ENCODE measurements at regions not wholly inside any gene's neighbourhood (a gene's known extent, or its start where the extent isn't known, plus 50 kb on each side); places are given as distances from the start of the nearest gene placed in this dataset.
"Not testable (repeated sequence)": the region's sequence is repeated elsewhere in the genome, so short reads cannot be mapped to it uniquely, and the experiment has no call there.

DNA sequence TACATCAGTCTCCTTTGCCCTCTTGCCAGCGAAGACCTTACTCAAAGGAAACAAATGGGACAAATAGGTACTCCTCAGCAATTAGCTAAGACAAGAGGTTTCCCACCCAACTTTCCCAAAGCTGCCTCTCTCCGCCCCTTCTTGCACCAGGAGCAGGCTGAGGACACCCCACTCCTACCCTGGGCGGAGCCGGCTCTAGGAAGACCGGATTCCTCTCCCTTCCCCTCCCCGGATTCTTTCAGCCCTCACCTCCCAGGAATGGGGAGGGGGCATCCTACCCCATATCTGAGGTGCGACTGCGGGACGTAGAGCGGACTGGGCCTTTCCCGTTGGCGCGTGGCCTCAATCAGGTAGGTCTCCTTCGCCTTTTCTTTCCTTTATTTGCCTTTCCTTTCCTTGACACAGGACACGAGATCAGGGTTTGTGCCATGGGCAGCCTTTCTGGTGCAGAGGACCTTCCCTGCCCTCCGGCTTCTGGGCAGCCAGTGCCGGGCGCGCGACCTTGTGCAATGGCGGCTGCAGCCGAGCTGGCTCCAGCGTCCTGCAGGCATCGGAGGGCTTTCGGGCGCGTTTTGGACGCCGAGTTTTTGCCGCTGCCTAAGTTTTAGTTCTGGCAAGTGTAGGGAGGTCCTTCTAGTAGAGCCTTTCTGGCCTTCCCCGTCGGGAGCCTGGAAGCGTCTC, 279.9 kb downstream of the PLS3 start:
- DNase-seq (ENCODE audit: low spot score), result not testable (repeated sequence)

DNA sequence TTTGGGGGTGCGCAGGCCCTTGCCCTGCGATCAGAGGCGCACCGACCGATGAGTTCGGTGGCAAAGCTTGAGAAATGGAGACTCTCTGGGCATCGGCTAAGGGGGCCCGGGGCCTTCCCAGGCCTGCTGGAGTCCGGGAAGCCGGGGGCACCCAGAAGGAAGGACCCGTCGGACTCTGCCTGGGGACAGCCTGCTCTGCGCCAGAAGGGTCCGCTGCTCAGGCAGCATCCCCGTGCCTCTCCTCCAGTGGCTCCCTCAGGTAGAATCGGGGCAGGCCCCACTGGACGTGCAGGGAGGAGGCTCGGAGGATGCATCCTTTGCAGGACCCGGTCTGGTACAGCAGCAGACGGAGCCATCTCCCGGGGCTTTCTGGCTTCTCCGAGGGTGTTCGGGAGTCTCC, 290.0 kb downstream of the PLS3 start:
- DNase-seq (ENCODE audit: low spot score), result not testable (repeated sequence)

DNA sequence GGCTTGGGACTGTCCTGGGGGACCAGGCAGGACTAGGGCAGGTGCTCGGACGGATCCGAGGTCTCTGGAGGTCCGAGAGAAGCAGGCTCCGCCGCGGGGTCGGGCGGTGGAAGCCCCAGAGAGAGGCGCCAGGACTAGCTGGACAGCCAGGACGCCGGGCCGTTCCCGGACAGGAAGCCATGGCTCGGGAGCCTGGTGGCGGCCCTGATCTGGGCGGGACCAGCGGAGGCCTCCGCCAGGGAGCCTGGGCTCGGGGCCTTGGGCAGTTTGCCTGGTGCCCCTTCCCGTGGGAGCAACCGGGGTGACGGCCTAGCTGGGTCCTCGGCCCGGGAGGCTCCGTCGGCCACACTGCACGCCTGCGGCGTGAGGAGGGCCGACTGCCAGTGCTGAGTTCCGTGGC, 292.3 kb downstream of the PLS3 start:
- DNase-seq (ENCODE audit: low spot score), result not testable (repeated sequence)

DNA sequence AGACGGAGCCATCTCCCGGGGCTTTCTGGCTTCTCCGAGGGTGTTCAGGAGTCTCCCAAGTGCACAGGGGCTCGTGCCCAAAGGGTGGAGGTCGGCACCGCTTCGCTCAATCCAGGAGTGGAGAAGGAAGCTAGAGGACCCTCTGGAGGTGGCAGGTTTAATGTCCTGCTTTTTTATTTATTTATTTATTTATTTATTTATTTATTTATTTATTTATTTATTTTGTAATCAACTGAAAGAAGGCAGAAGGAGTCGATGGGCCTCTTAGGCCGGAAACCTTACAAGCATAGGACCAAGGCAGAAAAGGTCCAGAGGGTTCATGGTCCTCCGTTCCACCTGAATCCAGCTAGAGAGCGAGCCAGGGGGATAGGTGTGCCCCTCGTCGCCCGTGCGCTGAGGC, 289.4 kb upstream of the AGTR2 start:
- DNase-seq (ENCODE audit: low spot score), result not testable (repeated sequence)

DNA sequence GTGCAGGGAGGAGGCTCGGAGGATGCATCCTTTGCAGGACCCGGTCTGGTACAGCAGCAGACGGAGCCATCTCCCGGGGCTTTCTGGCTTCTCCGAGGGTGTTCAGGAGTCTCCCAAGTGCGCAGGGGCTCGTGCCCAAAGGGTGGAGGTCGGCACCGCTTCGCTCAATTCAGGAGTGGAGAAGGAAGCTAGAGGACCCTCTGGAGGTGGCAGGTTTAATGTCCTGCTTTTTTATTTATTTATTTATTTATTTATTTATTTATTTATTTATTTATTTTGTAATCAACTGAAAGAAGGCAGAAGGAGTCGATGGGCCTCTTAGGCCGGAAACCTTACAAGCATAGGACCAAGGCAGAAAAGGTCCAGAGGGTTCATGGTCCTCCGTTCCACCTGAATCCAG, 286.4 kb upstream of the AGTR2 start:
- not testable (repeated sequence) for DNase-seq (ENCODE audit: low spot score)

DNA sequence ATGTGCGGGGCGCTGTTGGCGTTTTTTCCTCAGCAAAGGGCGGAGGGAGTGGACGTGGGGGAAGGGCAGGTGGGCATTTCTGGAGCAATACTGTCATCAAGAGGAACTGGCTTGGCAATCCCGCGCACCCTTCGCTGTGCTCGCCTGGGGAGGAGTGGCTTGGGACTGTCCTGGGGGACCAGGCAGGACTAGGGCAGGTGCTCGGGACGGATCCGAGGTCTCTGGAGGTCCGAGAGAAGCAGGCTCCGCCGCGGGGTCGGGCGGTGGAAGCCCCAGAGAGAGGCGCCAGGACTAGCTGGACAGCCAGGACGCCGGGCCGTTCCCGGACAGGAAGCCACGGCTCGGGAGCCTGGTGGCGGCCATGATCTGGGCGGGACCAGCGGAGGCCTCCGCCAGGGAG, 282.5 kb upstream of the AGTR2 start:
- not testable (repeated sequence) for DNase-seq (ENCODE audit: low spot score)

DNA sequence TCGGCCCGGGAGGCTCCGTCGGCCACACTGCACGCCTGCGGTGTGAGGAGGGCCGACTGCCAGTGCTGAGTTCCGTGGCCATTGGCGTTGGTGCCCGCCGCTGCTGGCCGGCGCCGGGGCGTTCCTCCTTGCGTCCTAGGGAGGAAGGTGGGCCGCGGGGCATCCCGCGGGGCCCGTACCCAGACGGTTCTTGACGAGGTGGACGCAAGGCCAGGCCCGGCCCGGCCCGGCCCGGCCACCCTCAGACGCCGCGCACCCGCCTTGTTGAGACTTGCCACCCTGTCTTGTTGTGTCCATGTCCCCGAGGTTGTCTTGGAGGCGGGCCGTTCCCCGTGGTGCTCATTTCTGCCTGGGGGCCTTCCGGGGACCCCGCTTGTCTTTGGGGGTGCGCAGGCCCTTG, 282.0 kb upstream of the AGTR2 start:
- DNase-seq (ENCODE audit: low spot score), result not testable (repeated sequence)

DNA sequence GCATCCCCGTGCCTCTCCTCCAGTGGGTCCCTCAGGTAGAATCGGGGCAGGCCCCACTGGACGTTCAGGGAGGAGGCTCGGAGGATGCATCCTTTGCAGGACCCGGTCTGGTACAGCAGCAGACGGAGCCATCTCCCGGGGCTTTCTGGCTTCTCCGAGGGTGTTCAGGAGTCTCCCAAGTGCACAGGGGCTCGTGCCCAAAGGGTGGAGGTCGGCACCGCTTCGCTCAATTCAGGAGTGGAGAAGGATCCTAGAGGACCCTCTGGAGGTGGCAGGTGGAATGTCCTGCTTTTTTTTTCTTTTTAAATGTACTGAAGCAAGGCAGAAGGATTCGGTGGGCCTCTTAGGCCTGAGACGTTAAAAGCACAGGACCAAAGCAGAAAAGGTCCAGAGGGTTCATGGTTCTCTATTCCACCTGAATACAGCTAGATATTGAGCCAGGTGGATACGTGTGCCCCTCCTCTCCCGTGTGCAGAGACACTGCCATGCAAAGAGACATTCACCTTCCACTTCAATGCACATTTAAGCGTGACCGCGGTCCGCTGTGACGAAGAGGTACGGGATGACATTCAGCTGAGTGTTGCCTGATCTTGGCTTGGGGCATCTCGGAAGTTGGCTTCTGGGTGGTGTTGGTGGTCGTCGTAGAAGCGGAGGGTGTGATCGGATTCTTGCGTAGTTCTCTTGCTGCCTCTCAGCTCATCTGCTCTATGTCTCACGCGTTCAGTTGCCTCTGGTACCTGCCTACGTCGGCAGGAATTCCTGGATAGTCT, 281.2 kb upstream of the AGTR2 start:
- DNase-seq (ENCODE audit: low spot score), result no peak

DNA sequence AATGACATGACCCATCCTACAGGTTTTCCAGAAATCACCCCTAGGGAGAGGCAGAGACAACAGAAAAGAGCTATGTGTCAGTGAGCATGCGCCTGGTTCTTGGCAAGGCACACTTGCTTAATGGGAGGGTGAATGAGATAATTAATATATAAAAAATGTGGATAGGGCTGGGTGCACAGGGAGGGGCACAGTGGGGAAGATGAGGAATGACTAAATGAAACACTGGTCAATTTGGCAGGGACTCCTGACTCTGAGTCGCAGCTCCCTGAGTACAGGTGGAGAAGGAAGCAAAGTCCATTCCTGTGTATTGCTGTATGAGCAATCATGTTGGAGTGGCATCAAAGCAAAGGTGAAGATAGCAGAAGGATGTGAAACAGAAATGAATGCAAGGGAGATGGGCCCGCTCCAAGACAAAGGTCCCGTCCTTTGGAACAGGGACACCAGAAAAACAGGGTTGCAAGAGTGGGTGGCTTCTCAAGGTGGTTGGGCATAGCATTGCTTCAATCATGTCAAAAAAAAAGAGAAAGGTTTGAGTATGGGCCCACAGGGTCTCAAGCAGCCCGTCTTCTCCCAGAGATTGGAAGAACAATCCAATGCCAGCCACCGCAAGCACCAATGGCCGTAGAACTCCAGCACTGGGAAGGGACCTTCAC, 278.4 kb upstream of the AGTR2 start:
- DNase-seq (ENCODE audit: low spot score), result no peak

DNA sequence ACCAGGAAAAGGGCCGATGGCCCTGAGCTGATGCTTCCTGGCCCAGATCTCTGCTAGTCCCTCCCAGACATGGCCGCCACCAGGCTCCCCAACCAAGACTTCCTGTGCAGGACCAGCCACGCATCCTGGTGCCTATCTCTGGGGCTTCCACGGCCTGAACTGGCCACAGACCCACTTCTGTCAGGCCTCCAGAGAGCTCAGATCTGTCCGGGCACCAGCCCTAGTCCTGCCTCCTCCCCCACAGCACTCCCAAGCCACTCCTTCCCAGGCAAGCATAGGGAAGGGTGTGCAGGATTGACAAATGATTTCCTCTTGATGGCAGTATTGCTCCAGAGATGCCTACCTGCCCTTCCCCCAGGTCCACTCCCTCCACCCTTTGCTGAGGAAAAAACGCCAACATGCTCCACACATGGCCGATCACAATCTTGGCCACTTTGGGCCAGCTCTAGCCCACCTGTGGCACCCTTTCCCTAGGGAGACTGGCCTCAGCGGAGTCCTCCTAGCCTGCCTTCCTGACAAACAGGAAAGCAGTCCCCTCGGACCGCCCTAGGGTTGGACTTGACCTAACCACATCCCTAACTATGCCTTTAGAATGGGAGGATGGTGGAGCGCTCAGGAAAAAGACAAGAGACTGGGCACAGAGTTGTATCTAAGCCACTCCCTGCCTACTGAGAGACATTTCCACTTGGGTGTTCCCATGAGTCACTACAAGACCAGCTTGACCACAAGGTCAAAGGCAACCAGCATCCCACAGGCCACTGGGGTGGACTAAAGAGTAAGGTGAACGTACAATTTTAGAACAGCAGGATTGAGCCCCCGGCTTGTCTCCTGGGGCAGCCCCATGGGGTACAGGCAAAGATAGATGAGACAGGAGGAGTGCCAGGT, 277.5 kb upstream of the AGTR2 start:
- peak; percentile 53 for DNase-seq (ENCODE audit: low spot score)

DNA sequence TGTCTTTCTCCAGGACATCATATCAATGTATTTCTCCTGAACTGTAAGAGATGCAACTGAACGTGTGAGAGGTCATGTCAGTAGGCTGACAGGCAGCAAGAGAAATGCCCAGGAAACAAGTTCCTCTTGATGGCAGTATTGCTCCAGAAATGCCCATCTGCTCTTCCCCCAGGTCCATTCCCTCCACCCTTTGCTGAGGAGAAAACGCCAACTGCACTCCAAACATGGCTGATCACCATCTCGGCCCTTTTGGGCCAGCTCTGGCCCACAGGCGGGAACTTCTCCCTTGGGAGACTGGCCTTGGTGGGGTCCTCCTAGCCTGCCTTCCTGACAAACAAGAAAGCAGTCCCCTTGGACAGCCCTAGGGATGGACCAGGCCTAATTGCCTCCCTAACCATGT, 276.5 kb upstream of the AGTR2 start:
- peak; percentile 57 for DNase-seq (ENCODE audit: low spot score)

DNA sequence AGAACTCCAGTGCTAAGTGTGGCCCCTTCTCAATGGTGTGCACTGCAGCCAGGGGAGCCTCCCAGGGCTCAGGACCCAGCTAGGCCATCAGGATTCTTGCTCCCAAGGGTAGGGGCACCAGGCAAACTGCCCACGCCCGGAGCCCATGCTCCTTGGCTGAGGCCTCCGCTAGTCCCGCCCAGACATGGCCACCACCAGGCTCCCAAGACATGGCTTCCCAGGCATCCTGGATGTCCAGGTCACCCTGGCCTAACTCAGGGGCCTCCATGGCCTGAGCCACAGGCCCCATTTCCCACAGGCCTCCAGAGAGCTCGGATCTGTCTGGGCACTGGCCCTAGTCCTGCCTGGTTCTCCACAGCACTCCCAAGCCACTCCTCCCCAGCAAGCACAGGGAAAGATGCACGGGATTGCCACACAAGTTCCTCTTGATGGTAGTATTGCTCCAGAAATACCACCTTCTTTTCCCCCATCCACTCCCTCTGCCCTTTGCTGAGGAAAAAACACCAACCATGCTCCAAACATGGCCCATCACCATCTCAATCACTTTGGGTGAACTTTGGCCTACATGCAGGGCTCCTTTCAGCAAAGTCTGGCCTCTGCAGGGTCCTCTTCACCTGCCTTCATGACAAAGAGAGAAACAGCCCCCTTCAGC, 274.7 kb upstream of the AGTR2 start:
- DNase-seq (ENCODE audit: low spot score), result no peak

DNA sequence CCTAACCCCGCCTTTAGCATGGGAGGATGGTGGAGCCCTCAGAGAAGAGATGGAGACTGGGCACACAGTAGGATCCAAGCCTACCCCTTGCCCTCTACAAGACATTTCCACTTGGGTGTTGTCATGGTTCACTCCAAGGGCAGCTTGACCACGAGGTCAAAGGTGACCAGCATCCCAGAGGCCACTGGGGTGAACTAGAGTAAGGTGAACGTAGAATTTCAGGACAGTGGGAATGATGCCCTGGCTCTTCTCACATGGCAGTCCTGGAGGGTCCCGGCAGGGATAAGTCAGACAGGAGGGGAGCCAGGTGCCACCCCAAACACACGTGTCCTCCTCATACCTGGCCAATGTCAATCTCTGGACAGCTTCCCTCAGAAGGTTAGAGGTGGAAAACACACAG, 274.2 kb upstream of the AGTR2 start:
- no peak for DNase-seq (ENCODE audit: low spot score)

DNA sequence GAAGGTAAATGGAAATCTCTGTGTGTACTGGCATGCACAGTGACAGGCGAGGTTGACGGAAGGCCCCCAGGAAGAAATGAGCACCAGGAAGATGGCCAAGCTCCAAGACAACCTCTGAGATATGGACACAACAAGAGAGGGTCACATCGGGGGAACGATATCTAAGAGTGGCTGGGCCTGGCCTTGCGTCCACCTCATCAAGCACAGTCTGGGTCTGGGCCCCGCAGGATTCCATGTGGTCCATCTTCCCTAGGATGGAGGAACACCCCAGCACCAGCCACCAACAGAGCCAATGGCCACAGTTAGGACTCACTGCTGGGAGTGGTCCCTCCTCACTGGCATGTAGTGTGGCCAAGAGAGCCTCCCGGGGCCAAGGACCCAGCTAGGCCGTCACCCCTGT, 272.6 kb upstream of the AGTR2 start:
- DNase-seq (ENCODE audit: low spot score), result no peak

DNA sequence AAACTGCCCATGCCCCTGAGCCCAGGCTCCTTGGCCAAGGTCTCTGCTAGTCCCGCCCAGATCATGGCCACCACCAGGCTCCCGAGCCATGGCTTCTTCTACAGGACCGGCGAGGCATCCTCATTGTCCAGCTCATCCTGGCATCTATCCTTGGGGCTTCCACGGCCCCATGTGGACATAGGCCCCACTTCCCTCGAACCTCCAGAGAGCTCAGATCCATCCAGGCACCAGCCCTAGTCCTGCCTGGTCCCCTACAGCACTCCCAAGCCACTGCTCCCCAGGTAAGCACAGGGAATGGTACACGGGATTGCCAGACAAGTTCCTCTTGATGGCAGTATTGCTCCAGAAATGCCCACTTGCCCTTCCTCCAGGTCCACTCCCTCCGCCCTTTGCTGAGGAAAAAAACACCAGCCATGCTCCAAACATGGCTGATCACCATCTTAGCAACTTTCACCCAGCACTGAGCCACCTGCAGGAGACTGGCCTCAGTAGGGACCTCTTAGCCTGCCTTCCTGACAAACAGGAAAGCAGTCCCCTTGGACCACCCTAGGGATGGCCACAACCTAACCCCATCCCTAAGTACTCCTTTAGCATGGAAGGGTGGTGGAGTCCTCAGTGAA, 272.1 kb upstream of the AGTR2 start:
- DNase-seq (ENCODE audit: low spot score), result no peak

DNA sequence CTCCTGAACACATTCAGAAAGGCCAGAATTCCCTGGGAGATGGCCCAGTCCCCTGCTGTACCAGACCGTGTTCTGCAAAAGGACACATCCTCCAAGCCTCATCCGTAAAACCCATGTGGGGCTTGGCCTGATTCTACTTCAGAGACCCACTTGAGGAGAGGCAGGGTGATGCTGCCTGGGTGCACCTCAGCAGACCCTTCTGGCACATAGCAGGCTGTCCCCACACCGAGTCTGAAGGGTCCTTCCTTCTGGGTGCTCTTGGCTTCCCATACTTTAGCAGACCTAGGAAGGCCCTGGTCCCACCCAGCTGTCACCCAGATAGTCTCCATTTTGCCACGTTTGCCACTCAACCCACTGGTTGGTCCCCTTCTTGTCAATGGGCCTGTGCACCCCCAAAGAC, 270.1 kb upstream of the AGTR2 start:
- no peak for DNase-seq (ENCODE audit: low spot score)

DNA sequence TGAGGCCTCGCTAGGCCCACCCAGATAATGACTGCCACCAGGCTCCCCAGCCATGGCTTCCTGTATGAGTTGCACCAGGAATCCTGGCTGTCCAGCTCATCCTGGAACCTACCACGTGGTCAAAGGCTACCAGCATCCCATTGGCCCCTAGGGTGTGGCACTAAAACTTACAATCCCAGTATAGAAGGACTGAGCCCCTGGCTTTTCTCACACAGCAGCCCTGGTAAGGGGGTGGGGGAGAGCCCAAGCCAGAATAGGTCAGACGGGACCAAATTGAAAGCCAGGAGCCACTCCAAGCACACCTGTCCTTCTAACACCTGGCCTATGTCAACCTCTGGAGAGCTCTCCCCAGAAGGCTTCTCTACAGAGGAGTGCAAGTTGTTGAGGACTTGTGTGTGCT, 269.3 kb upstream of the AGTR2 start:
- no peak for DNase-seq (ENCODE audit: low spot score)

DNA sequence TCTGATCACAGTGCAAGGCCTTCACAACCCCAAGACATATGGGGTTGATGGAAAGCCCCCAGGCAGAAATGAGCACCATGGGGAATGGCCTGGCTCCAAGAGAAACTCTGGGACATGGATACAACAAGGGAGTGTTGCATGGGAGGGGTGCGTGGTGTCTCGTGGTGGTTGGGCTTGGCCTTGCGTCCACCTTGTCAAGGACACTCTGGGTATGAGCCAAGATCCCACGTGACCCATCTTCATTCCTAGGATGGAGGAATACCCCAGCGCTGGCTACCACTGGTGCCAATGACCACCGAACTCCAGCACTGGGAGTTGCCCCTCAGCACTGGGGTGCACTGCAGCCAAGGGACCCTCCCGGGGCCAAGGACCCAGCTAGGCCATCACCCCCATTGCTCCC, 267.5 kb upstream of the AGTR2 start:
- DNase-seq (ENCODE audit: low spot score), result no peak

DNA sequence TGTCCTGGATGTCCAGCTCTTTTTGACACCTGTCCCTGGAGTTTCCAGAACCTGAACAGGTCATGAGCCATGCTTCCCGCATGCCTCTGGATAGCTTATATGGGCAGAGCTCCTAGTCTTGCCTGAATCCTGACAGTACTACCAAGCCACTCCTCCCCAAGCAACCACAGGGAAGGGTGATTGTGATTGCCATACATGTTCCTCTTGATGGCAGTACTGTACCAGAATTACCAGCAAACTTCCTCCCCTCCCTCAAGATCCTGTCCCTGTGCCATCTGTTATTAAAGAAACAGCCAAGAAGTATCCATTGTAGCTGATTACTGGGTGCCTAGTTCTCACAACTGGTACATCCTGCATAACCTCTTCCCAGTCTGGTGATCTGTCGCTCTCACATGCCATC, 264.3 kb upstream of the AGTR2 start:
- DNase-seq (ENCODE audit: low spot score), result no peak

DNA sequence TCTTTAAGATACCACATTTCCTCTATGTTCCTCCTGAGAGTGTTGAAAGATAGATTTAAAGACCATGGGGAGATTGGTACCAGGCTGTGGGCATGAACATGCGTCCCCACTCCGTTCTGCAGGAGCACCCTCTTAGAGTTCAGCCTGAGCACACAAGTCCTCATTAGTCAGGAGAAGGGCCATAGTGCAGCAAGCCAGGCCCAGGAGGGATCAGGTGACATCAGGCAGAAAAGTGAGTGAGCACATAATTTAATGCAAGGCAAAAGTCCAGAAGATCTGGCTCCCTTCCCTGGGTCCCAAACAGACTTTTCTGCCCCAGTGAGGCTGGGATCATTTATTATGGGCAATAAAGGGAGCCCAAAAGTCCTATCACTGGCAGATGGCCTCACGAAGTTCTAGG, 263.7 kb upstream of the AGTR2 start:
- DNase-seq (ENCODE audit: low spot score), result no peak

DNA sequence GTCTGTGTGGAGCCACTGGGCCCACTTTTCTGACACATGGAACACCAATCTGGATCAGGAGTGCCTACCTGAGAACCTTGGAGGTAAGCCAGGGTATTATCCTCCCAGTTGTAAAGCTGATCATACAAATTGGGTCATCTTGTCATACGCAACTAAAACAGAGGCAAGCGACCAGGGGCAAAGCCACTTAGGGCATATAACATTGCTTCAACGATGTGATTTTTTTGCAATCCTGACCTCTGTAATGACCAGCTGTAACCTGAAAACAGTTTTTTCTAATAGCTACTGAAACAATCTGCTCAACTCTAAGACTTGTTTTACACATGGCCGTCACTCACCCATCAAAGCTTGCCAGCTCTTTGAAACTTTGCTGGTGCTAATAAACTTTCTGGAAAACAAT, 261.5 kb upstream of the AGTR2 start:
- no peak for DNase-seq (ENCODE audit: low spot score)

Data from AG08395 (cell line).